AG04449 (cell line): ENCODE measurements at regions not wholly inside any gene's neighbourhood (a gene's known extent, or its start where the extent isn't known, plus 50 kb on each side); places are given as distances from the start of the nearest gene placed in this dataset.

Source experiments
- CTCF ChIA-PET: fragments of 350-600 bp; formaldehyde crosslinking; extraction: SDS; loops from one replicate; lab custom pipeline; 2021; ENCODE audit warnings: antibody characterized with exemption; lab: Yijun Ruan, JAX
- POLR2A ChIA-PET: fragments of 400-600, 350-600 bp; formaldehyde crosslinking; extraction: SDS; loops from one replicate; lab custom pipeline; 2020; ENCODE audit warnings: antibody characterized with exemption, inconsistent platforms; lab: Yijun Ruan, JAX
- DNase-seq: peaks from one replicate; pipeline ENCODE4 v3.0.0-alpha.2; 2010; ENCODE audit warnings: low read depth, low spot score
- H3K4me3 ChIP-seq: 2 replicates; pipeline ENCODE4 v1.5.1; 2011; ENCODE audit warnings: low read depth, mild to moderate bottlenecking, control low read depth, low read length
- CTCF ChIP-seq: IDR thresholded peaks from one replicate; pipeline ENCODE4 v1.5.1; 2011; ENCODE audit warnings: mild to moderate bottlenecking, moderate library complexity, low read length, control low read depth, inconsistent platforms; ENCODE audit not compliant: insufficient read depth; ENCODE audit errors: missing control alignments

- TF ChIP-seq CTCF, result no peak
- DNase-seq, result no peak
- CTCF ChIA-PET, result no interaction called here
- POLR2A ChIA-PET, result no interaction called here
- no peak overlapping the region for H3K4me3 ChIP-seq
Observed at GRCh38 chr13:70408865-70409264, 300.6 kb upstream of the KLHL1 start.

GRCh38 chr13:70407486-70407885 is 299.2 kb upstream of the KLHL1 start:
- ChIA-PET POLR2A (no interaction called here), CTCF (no interaction called here)
- no peak for TF ChIP-seq CTCF
- H3K4me3 ChIP-seq, result no peak overlapping the region
- no peak for DNase-seq

GRCh38 chr13:70405266-70405665 is 297.0 kb upstream of the KLHL1 start:
- no peak overlapping the region for H3K4me3 ChIP-seq
- ChIA-PET POLR2A (no interaction called here), CTCF (no interaction called here)
- TF ChIP-seq CTCF, result no peak
- DNase-seq, result no peak

GRCh38 chr13:70394031-70394548 is 285.8 kb upstream of the KLHL1 start:
- DNase-seq, result no peak
- POLR2A ChIA-PET, result no interaction called here
- CTCF ChIA-PET, result no interaction called here
- no peak overlapping the region for H3K4me3 ChIP-seq
- TF ChIP-seq CTCF, result no peak

GRCh38 chr13:70391678-70392077 is 283.4 kb upstream of the KLHL1 start:
- POLR2A ChIA-PET, result no interaction called here
- DNase-seq, result no peak
- H3K4me3 ChIP-seq, result no peak overlapping the region
- TF ChIP-seq CTCF, result no peak
- CTCF ChIA-PET, result no interaction called here

- CTCF ChIA-PET, result no interaction called here
- H3K4me3 ChIP-seq, result no peak overlapping the region
- DNase-seq, result no peak
- POLR2A ChIA-PET, result no interaction called here
- no peak for TF ChIP-seq CTCF
Observed at GRCh38 chr13:70390968-70391367, 282.7 kb upstream of the KLHL1 start.
